ENCODE measurements at regions not wholly inside any gene's neighbourhood (a gene's known extent, or its start where the extent isn't known, plus 50 kb on each side); places are given as distances from the start of the nearest gene placed in this dataset.
"Not testable (repeated sequence)": the region's sequence is repeated elsewhere in the genome, so short reads cannot be mapped to it uniquely, and the experiment has no call there.

GRCh38 chr10:9913876-9914514 is 1103.7 kb upstream of the CELF2 start:
- no peak for DNase-seq

GRCh38 chr10:9921544-9921943 is 1096.1 kb upstream of the CELF2 start:
- no peak for DNase-seq

GRCh38 chr10:9922126-9922870 is 1095.4 kb upstream of the CELF2 start:
- no peak for DNase-seq

GRCh38 chr10:9926003-9926402 is 1091.7 kb upstream of the CELF2 start:
- no peak for DNase-seq

GRCh38 chr10:9926881-9927280 is 1090.8 kb upstream of the CELF2 start:
- no peak for DNase-seq

GRCh38 chr10:9939716-9940115 is 1078.0 kb upstream of the CELF2 start:
- no peak for DNase-seq

- DNase-seq, result no peak
These were observed 1073.0 kb upstream of the CELF2 start for GRCh38 chr10:9944690-9945089.

GRCh38 chr10:9950070-9950469 is 1067.6 kb upstream of the CELF2 start:
- DNase-seq, result no peak

GRCh38 chr10:9951481-9952257 is 1066.0 kb upstream of the CELF2 start:
- DNase-seq, result no peak

- no peak for DNase-seq
These were observed 1060.3 kb upstream of the CELF2 start for GRCh38 chr10:9957351-9957750.

- DNase-seq, result not testable (repeated sequence)
These were observed 1059.8 kb upstream of the CELF2 start for GRCh38 chr10:9957876-9958275.

GRCh38 chr10:9965341-9965740 is 1052.3 kb upstream of the CELF2 start:
- DNase-seq, result no peak

GRCh38 chr10:9986786-9987185 is 1030.9 kb upstream of the CELF2 start:
- no peak for DNase-seq

- no peak for DNase-seq
These were observed 1030.5 kb upstream of the CELF2 start for GRCh38 chr10:9987197-9987596.

- no peak for DNase-seq
These were observed 1025.0 kb upstream of the CELF2 start for GRCh38 chr10:9992661-9993060.

- DNase-seq, result no peak
These were observed 1023.5 kb upstream of the CELF2 start for GRCh38 chr10:9994131-9994530.

- DNase-seq, result no peak
These were observed 1018.0 kb upstream of the CELF2 start for GRCh38 chr10:9999627-10000026.

GRCh38 chr10:10007957-10008356 is 1009.7 kb upstream of the CELF2 start:
- DNase-seq, result no peak

GRCh38 chr10:10010397-10010796 is 1007.3 kb upstream of the CELF2 start:
- DNase-seq, result no peak

- no peak for DNase-seq
These were observed 1002.8 kb upstream of the CELF2 start for GRCh38 chr10:10014846-10015245.

GRCh38 chr10:10017716-10018115 is 1000.0 kb upstream of the CELF2 start:
- DNase-seq, result no peak

- DNase-seq, result no peak
These were observed 996.7 kb upstream of the CELF2 start for GRCh38 chr10:10020945-10021344.

- no peak for DNase-seq
These were observed 984.7 kb upstream of the CELF2 start for GRCh38 chr10:10032991-10033390.

GRCh38 chr10:10038348-10038747 is 979.3 kb upstream of the CELF2 start:
- no peak for DNase-seq

Data from activated CD4-positive, alpha-beta T cell treated with anti-CD3 and anti-CD28 coated beads for 4 hours (primary cell).